ENCODE measurements at regions not wholly inside any gene's neighbourhood (a gene's known extent, or its start where the extent isn't known, plus 50 kb on each side); places are given as distances from the start of the nearest gene placed in this dataset.

GRCh38 chr20:6703656-6704055 is 63.8 kb upstream of the BMP2 start:
- Histone ChIP-seq H3K36me3 (ENCODE audit: control insufficient read depth in 2 of 2, insufficient read depth in 1 of 2, low read length in 2 of 2) (no peaks in the 10 kb centered on the region), H3K4me1 (ENCODE audit: control insufficient read depth, insufficient read depth, low read length) (peaks cover 6% of the 10 kb centered on the region), H3K4me3 (ENCODE audit: low read depth, low read length) (no peak overlapping the region), H3K9me3 (ENCODE audit: control insufficient read depth, insufficient read depth, low read depth, low read length) (no peaks in the 10 kb centered on the region), H3K27ac (ENCODE audit: extremely low read depth, low read depth, low read length) (no peak overlapping the region)
- POLR2A ChIA-PET = interaction anchor here (0.6 kb wide), 1 partner anchor 93 kb away, joined by 3 read pairs; no protein-coding TSS in a partner anchor
- CTCF ChIA-PET = interaction anchor here (0.6 to 1.0 kb wide), 3 partner anchors 35 to 1175 kb away, joined by 3 read pairs; no protein-coding TSS in a partner anchor
- TF ChIP-seq ELK4 (IDR thresholded peaks at IDR 0.05; ENCODE audit: borderline replicate concordance, low read depth, low read length) = no peak
- no peak for TF ChIP-seq ZNF302 (tag by site-specific recombination; IDR thresholded peaks at IDR 0.05; ENCODE audit: low read depth)
- TF ChIP-seq ZSCAN4 (tag by site-specific recombination; IDR thresholded peaks at IDR 0.05) = no peak
- TF ChIP-seq ZNF530 (tag by site-specific recombination; IDR thresholded peaks at IDR 0.05; ENCODE audit: low read depth) = no peak
- no peak for TF ChIP-seq ZNF169 (tag by site-specific recombination; IDR thresholded peaks at IDR 0.05)
- TF ChIP-seq ZNF19 (tag by site-specific recombination; IDR thresholded peaks at IDR 0.05; ENCODE audit: low read depth) = no peak
- no peak for TF ChIP-seq ZNF501 (tag by site-specific recombination; IDR thresholded peaks at IDR 0.05)
- TF ChIP-seq ZNF416 (tag by site-specific recombination; IDR thresholded peaks at IDR 0.05) = no peak
- no peak for TF ChIP-seq ZNF596 (tag by site-specific recombination; IDR thresholded peaks at IDR 0.05)
- TF ChIP-seq BCL6B (tag by site-specific recombination; IDR thresholded peaks at IDR 0.05) = no peak
- TF ChIP-seq ZNF391 (tag by site-specific recombination; IDR thresholded peaks at IDR 0.05; ENCODE audit: borderline replicate concordance, low read depth) = no peak
- no peak for TF ChIP-seq ZNF639 (tag by site-specific recombination; IDR thresholded peaks at IDR 0.05)
- no peak for TF ChIP-seq YY1 (tag by site-specific recombination; IDR thresholded peaks at IDR 0.05)
- TF ChIP-seq ZNF174 (tag by site-specific recombination; IDR thresholded peaks at IDR 0.05) = no peak
- TF ChIP-seq ZNF239 (tag by site-specific recombination; IDR thresholded peaks at IDR 0.05) = no peak
- TF ChIP-seq ZIC2 (tag by site-specific recombination; IDR thresholded peaks at IDR 0.05) = no peak

GRCh38 chr20:6703047-6703446 is 64.4 kb upstream of the BMP2 start:
- no peak overlapping the region for H3K27ac ChIP-seq (ENCODE audit: extremely low read depth, low read depth, low read length)
- H3K4me3 ChIP-seq (ENCODE audit: low read depth, low read length) = no peak overlapping the region
- ChIA-PET POLR2A (interaction anchor here (0.6 kb wide), 1 partner anchor 92 kb away, joined by 3 read pairs; no protein-coding TSS in a partner anchor), CTCF (interaction anchor here (1.0 kb wide), 1 partner anchor 63 kb away, joined by 3 read pairs; no protein-coding TSS in a partner anchor)
- H3K4me1 ChIP-seq (ENCODE audit: control insufficient read depth, insufficient read depth, low read length) = no peaks in the 10 kb centered on the region
- no peaks in the 10 kb centered on the region for H3K9me3 ChIP-seq (ENCODE audit: control insufficient read depth, insufficient read depth, low read depth, low read length)
- no peaks in the 10 kb centered on the region for H3K36me3 ChIP-seq (ENCODE audit: control insufficient read depth in 2 of 2, insufficient read depth in 1 of 2, low read length in 2 of 2)
- no peak for TF ChIP-seq ZNF621 (tag by site-specific recombination; IDR thresholded peaks at IDR 0.05)
- no peak for TF ChIP-seq ZBTB11 (tag by site-specific recombination; conservative IDR thresholded peaks at IDR 0.05; ENCODE audit: low read depth)
- TF ChIP-seq ZNF549 (tag by site-specific recombination; IDR thresholded peaks at IDR 0.05) = no peak
- TF ChIP-seq ZSCAN23 (tag by site-specific recombination; IDR thresholded peaks at IDR 0.05) = no peak
- no peak for TF ChIP-seq ZNF830 (tag by site-specific recombination; IDR thresholded peaks at IDR 0.05; ENCODE audit: low read depth)
- no peak for TF ChIP-seq ZFP69B (tag by site-specific recombination; IDR thresholded peaks at IDR 0.05)
- TF ChIP-seq ZNF121 (tag by site-specific recombination; IDR thresholded peaks at IDR 0.05) = no peak
- TF ChIP-seq ZNF501 (tag by site-specific recombination; IDR thresholded peaks at IDR 0.05) = no peak
- TF ChIP-seq ZBTB10 (tag by site-specific recombination; IDR thresholded peaks at IDR 0.05) = no peak
- no peak for TF ChIP-seq ZNF585B (tag by site-specific recombination; IDR thresholded peaks at IDR 0.05)
